ENCODE measurements at regions not wholly inside any gene's neighbourhood (a gene's known extent, or its start where the extent isn't known, plus 50 kb on each side); places are given as distances from the start of the nearest gene placed in this dataset.

DNA sequence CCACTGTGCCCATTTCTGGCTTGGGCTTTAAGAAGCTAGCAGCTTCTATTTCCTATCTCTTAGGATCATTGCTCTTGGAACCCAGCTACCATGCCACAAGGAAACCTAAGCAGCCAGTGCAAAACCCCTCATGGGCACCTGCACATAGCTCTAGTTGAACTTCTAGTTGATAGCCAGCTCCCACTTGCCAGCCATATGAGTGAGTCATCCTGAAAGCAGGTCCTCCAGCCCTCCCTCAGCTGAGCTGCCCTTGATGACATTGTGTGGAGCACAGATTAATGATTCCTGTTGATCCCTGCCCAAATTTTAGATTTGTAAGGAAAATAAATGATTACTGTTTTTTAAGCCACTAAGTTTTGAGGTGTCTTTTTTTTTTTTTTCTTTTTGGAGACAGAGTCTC lies 234.2 kb upstream of the FBXO33 start:
- no peak overlapping the region for H3K4me2 ChIP-seq (ENCODE audit: insufficient read depth, insufficient read length, low read length)
- H3K36me3 Mint-ChIP-seq (ENCODE audit: insufficient read depth in 1 of 3, low read depth in 3 of 3) = peaks cover 0 to 2% (median 0%) of the 10 kb centered on the region in 3 experiments; a peak in 1 of 7 replicates
- no peaks in the 10 kb centered on the region for H3K27me3 ChIP-seq (ENCODE audit: insufficient read depth, low read length)
- H3K9me3 ChIP-seq (ENCODE audit: control insufficient read depth, low read depth, low read length) = no peaks in the 10 kb centered on the region
- no peak overlapping the region for H3K56ac ChIP-seq (ENCODE audit: insufficient read length, low read depth, low read length)
- H3K79me2 ChIP-seq (ENCODE audit: insufficient read depth, low read length) = no peaks in the 10 kb centered on the region
- no peak overlapping the region for H2BK5ac ChIP-seq (ENCODE audit: insufficient read length, low read length)
- no peak overlapping the region for H2BK120ac ChIP-seq (ENCODE audit: low read depth, low read length, poor library complexity, severe bottlenecking)
- TF ChIP-seq, protein P1, sequence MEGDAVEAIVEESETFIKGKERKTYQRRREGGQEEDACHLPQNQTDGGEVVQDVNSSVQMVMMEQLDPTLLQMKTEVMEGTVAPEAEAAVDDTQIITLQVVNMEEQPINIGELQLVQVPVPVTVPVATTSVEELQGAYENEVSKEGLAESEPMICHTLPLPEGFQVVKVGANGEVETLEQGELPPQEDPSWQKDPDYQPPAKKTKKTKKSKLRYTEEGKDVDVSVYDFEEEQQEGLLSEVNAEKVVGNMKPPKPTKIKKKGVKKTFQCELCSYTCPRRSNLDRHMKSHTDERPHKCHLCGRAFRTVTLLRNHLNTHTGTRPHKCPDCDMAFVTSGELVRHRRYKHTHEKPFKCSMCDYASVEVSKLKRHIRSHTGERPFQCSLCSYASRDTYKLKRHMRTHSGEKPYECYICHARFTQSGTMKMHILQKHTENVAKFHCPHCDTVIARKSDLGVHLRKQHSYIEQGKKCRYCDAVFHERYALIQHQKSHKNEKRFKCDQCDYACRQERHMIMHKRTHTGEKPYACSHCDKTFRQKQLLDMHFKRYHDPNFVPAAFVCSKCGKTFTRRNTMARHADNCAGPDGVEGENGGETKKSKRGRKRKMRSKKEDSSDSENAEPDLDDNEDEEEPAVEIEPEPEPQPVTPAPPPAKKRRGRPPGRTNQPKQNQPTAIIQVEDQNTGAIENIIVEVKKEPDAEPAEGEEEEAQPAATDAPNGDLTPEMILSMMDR (conservative IDR thresholded peaks at IDR 0.05) = no peak
- no peak overlapping the region; the same call in 1 of the 2 replicates for H3K14ac ChIP-seq (ENCODE audit: insufficient read depth, low read length)
- H4K5ac ChIP-seq (ENCODE audit: insufficient read length, low read depth, low read length) = no peak overlapping the region
- H2BK20ac ChIP-seq (ENCODE audit: low read depth, low read length, poor library complexity, severe bottlenecking) = no peak overlapping the region
- H2BK12ac ChIP-seq (ENCODE audit: insufficient read length, low read depth, low read length) = no peak overlapping the region
- no peak overlapping the region for H3K9ac ChIP-seq (ENCODE audit: extremely low read depth, insufficient read length, low read length)
- peaks cover 6 to 12% of the 10 kb centered on the region in 2 experiments for H3K4me1 Mint-ChIP-seq
- H4K20me1 ChIP-seq (ENCODE audit: control insufficient read depth, insufficient read depth, insufficient read length) = no peaks in the 10 kb centered on the region
- no peak for DNase-seq
- no peak overlapping the region for H3K4ac ChIP-seq (ENCODE audit: low read depth, low read length)
- H4K91ac ChIP-seq (ENCODE audit: insufficient read length, low read depth, low read length) = no peak overlapping the region
- H3K27me3 Mint-ChIP-seq (ENCODE audit: low read depth) = no peaks in the 10 kb centered on the region
- H2AK5ac ChIP-seq (ENCODE audit: insufficient read length, low read length) = no peak overlapping the region
- no peaks in the 10 kb centered on the region for H3K79me1 ChIP-seq (ENCODE audit: insufficient read depth, low read depth, low read length, poor library complexity, severe bottlenecking)
- H2AFZ ChIP-seq (ENCODE audit: low read length) = no peak overlapping the region
- H3K4me1 ChIP-seq (ENCODE audit: insufficient read depth, low read length) = no peaks in the 10 kb centered on the region
- H3K9me3 Mint-ChIP-seq = peaks cover 0 to 3% of the 10 kb centered on the region in 2 experiments; a peak in 1 of 5 replicates
- H3K4me3 Mint-ChIP-seq = no peak overlapping the region
- no peaks in the 10 kb centered on the region for H3K23me2 ChIP-seq (ENCODE audit: insufficient read length, low read depth, low read length, poor library complexity, severe bottlenecking)
- no peak overlapping the region for H3K23ac ChIP-seq (ENCODE audit: insufficient read length, low read depth, low read length)
- no peak overlapping the region; a peak in 1 of 7 replicates for H3K27ac Mint-ChIP-seq
- H3K18ac ChIP-seq (ENCODE audit: insufficient read length, low read depth, low read length) = no peak overlapping the region
- H4K8ac ChIP-seq (replicated peaks; ENCODE audit: insufficient read length, low read depth, low read length) = no peak overlapping the region
- H3K27ac ChIP-seq (ENCODE audit: insufficient read length, low read depth, low read length) = no peak overlapping the region
- no peak overlapping the region for H2BK15ac ChIP-seq (ENCODE audit: low read depth, low read length)
- no peak overlapping the region for H3T11ph ChIP-seq (ENCODE audit: low read length)
